Glutamatergic neuron (in vitro differentiated cells): ENCODE measurements at regions not wholly inside any gene's neighbourhood (a gene's known extent, or its start where the extent isn't known, plus 50 kb on each side); places are given as distances from the start of the nearest gene placed in this dataset.

ENCODE experiments used
- DNase-seq: peaks from one replicate; pipeline ENCODE4 v3.0.0; 2022
- H3K27ac Mint-ChIP-seq: one replicate; pipeline ENCODE4 v1.8.0; 2020; ENCODE audit warnings: mild to moderate bottlenecking, mixed read lengths, inconsistent platforms; ENCODE audit not compliant: unreplicated experiment
- H3K27me3 Mint-ChIP-seq: one replicate; pipeline ENCODE4 v1.8.0; 2020; ENCODE audit warnings: mild to moderate bottlenecking, moderate library complexity, mixed read lengths, inconsistent platforms; ENCODE audit not compliant: unreplicated experiment
- H3K36me3 Mint-ChIP-seq: one replicate; pipeline ENCODE4 v1.8.0; 2020; ENCODE audit warnings: mild to moderate bottlenecking, mixed read lengths, inconsistent platforms; ENCODE audit not compliant: unreplicated experiment
- H3K4me1 Mint-ChIP-seq: one replicate; pipeline ENCODE4 v1.8.0; 2020; ENCODE audit warnings: mild to moderate bottlenecking, low read depth, mixed read lengths, inconsistent platforms; ENCODE audit not compliant: unreplicated experiment
- H3K4me3 Mint-ChIP-seq: one replicate; pipeline ENCODE4 v1.8.0; 2020; ENCODE audit warnings: mild to moderate bottlenecking, mixed read lengths, inconsistent platforms; ENCODE audit not compliant: unreplicated experiment
- H3K9me3 Mint-ChIP-seq: one replicate; pipeline ENCODE4 v1.8.0; 2020; ENCODE audit warnings: mild to moderate bottlenecking, moderate library complexity, mixed read lengths, inconsistent platforms; ENCODE audit not compliant: unreplicated experiment
- CTCF ChIP-seq: fragments of 200-600 bp; sonication (generic); IDR thresholded peaks from one replicate; pipeline ENCODE4 v1.5.0; 2021; ENCODE audit not compliant: partially characterized antibody, unreplicated experiment

- H3K27ac Mint-ChIP-seq, result no peak overlapping the region
- no peak for DNase-seq
- no peak for TF ChIP-seq CTCF
- peaks cover 14% of the 10 kb centered on the region for H3K4me1 Mint-ChIP-seq
- H3K36me3 Mint-ChIP-seq, result no peaks in the 10 kb centered on the region
- H3K27me3 Mint-ChIP-seq, result no peaks in the 10 kb centered on the region
- H3K9me3 Mint-ChIP-seq, result peaks cover 2% of the 10 kb centered on the region
- no peak overlapping the region for H3K4me3 Mint-ChIP-seq
Measured at GRCh38 chr5:31091501-31091900, 102.0 kb upstream of the CDH6 start.

- Mint-ChIP-seq H3K4me3 (no peak overlapping the region), H3K4me1 (peaks cover 9% of the 10 kb centered on the region), H3K27me3 (no peaks in the 10 kb centered on the region), H3K9me3 (peaks cover 2% of the 10 kb centered on the region), H3K27ac (no peak overlapping the region), H3K36me3 (no peaks in the 10 kb centered on the region)
- no peak for TF ChIP-seq CTCF
- DNase-seq, result no peak
Measured at GRCh38 chr5:31090467-31090866, 103.0 kb upstream of the CDH6 start.

- Mint-ChIP-seq H3K9me3 (no peaks in the 10 kb centered on the region), H3K4me3 (no peak overlapping the region), H3K27me3 (no peaks in the 10 kb centered on the region), H3K27ac (peak overlapping the region; percentile 71), H3K4me1 (peaks cover 9% of the 10 kb centered on the region), H3K36me3 (no peaks in the 10 kb centered on the region)
- TF ChIP-seq CTCF, result no peak
- no peak for DNase-seq
Measured at GRCh38 chr5:31086839-31087415, 106.6 kb upstream of the CDH6 start.

- no peak overlapping the region for H3K27ac Mint-ChIP-seq
- TF ChIP-seq CTCF, result no peak
- H3K9me3 Mint-ChIP-seq, result no peaks in the 10 kb centered on the region
- no peaks in the 10 kb centered on the region for H3K36me3 Mint-ChIP-seq
- DNase-seq, result no peak
- H3K4me1 Mint-ChIP-seq, result peaks cover 9% of the 10 kb centered on the region
- no peak overlapping the region for H3K4me3 Mint-ChIP-seq
- no peaks in the 10 kb centered on the region for H3K27me3 Mint-ChIP-seq
Measured at GRCh38 chr5:31084871-31085270, 108.6 kb upstream of the CDH6 start.

- no peak for TF ChIP-seq CTCF
- Mint-ChIP-seq H3K36me3 (no peaks in the 10 kb centered on the region), H3K4me3 (no peak overlapping the region), H3K27me3 (no peaks in the 10 kb centered on the region), H3K4me1 (peaks cover 9% of the 10 kb centered on the region), H3K9me3 (no peaks in the 10 kb centered on the region), H3K27ac (no peak overlapping the region)
- DNase-seq, result no peak
Measured at GRCh38 chr5:31083364-31083763, 110.1 kb upstream of the CDH6 start.
